ENCODE measurements at regions not wholly inside any gene's neighbourhood (a gene's known extent, or its start where the extent isn't known, plus 50 kb on each side); places are given as distances from the start of the nearest gene placed in this dataset.
"Not testable (repeated sequence)": the region's sequence is repeated elsewhere in the genome, so short reads cannot be mapped to it uniquely, and the experiment has no call there.

GRCh38 chr18:62461591-62461990 is 61.2 kb upstream of the ZCCHC2 start:
- TF ChIP-seq CTCF (IDR thresholded peaks at IDR 0.05; ENCODE audit: insufficient read depth, low read length, severe bottlenecking) = no peak
- FAIRE-seq (no peak), DNase-seq (ENCODE audit: low read depth) (no peak)
- H3K36me3 ChIP-seq (ENCODE audit: control insufficient read depth, insufficient read depth, low read length) = no peaks in the 10 kb centered on the region
- no peaks in the 10 kb centered on the region for H3K27me3 ChIP-seq (ENCODE audit: control insufficient read depth, insufficient read depth, low read length)
- no peak overlapping the region for H3K4me3 ChIP-seq (ENCODE audit: low read depth, low read length)

- no peak for TF ChIP-seq CTCF (IDR thresholded peaks at IDR 0.05; ENCODE audit: insufficient read depth, low read length, severe bottlenecking)
- Histone ChIP-seq H3K36me3 (ENCODE audit: control insufficient read depth, insufficient read depth, low read length) (no peaks in the 10 kb centered on the region), H3K4me3 (ENCODE audit: low read depth, low read length) (no peak overlapping the region), H3K27me3 (ENCODE audit: control insufficient read depth, insufficient read depth, low read length) (no peaks in the 10 kb centered on the region)
- DNase-seq (ENCODE audit: low read depth) = no peak
- no peak for FAIRE-seq
Measured at GRCh38 chr18:62464266-62464665, 58.6 kb upstream of the ZCCHC2 start.

- not testable (repeated sequence) for H3K4me3 ChIP-seq (ENCODE audit: low read depth, low read length); FAIRE-seq; DNase-seq (ENCODE audit: low read depth); H3K36me3 ChIP-seq (ENCODE audit: control insufficient read depth, insufficient read depth, low read length); H3K27me3 ChIP-seq (ENCODE audit: control insufficient read depth, insufficient read depth, low read length)
Measured at GRCh38 chr18:62469131-62469530, 53.7 kb upstream of the ZCCHC2 start.
